ENCODE measurements at regions not wholly inside any gene's neighbourhood (a gene's known extent, or its start where the extent isn't known, plus 50 kb on each side); places are given as distances from the start of the nearest gene placed in this dataset.

GRCh38 chr22:48083502-48083901 is 1321.1 kb downstream of the TBC1D22A start:
- Histone ChIP-seq H3K4me1 (ENCODE audit: control insufficient read depth, insufficient read depth, low read length) (no peaks in the 10 kb centered on the region), H3K4me3 (ENCODE audit: low read depth, low read length) (no peak overlapping the region), H3K9me3 (ENCODE audit: control insufficient read depth, insufficient read depth, low read depth, low read length) (no peaks in the 10 kb centered on the region), H3K27ac (ENCODE audit: extremely low read depth, low read depth, low read length) (no peak overlapping the region), H3K36me3 (ENCODE audit: control insufficient read depth in 2 of 2, insufficient read depth in 1 of 2, low read length in 2 of 2) (no peaks in the 10 kb centered on the region)
- ChIA-PET CTCF (no interaction called here), POLR2A (no interaction called here)
- TF ChIP-seq ZNF544 (tag by site-specific recombination; IDR thresholded peaks at IDR 0.05) (no peak), ZNF843 (tag by site-specific recombination; IDR thresholded peaks at IDR 0.05) (no peak), ZNF510 (tag by site-specific recombination; IDR thresholded peaks at IDR 0.05; ENCODE audit: insufficient replicate concordance) (no peak), ZBTB17 (tag by site-specific recombination; IDR thresholded peaks at IDR 0.05) (no peak), ZNF792 (tag by site-specific recombination; IDR thresholded peaks at IDR 0.05) (no peak), ZNF157 (tag by site-specific recombination; IDR thresholded peaks at IDR 0.05) (no peak), KLF16 (tag by site-specific recombination; IDR thresholded peaks at IDR 0.05) (no peak), ZSCAN23 (tag by site-specific recombination; IDR thresholded peaks at IDR 0.05) (no peak), EGR2 (tag by site-specific recombination; IDR thresholded peaks at IDR 0.05; ENCODE audit: low read depth) (no peak), ZNF391 (tag by site-specific recombination; IDR thresholded peaks at IDR 0.05; ENCODE audit: borderline replicate concordance, low read depth) (no peak), OSR2 (tag by site-specific recombination; IDR thresholded peaks at IDR 0.05) (no peak)
- TF ChIP-seq, protein P1, sequence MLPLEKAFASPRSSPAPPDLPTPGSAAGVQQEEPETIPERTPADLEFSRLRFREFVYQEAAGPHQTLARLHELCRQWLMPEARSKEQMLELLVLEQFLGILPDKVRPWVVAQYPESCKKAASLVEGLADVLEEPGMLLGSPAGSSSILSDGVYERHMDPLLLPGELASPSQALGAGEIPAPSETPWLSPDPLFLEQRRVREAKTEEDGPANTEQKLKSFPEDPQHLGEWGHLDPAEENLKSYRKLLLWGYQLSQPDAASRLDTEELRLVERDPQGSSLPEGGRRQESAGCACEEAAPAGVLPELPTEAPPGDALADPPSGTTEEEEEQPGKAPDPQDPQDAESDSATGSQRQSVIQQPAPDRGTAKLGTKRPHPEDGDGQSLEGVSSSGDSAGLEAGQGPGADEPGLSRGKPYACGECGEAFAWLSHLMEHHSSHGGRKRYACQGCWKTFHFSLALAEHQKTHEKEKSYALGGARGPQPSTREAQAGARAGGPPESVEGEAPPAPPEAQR (tag by site-specific recombination; IDR thresholded peaks at IDR 0.05) = no peak
- TF ChIP-seq, protein P2, sequence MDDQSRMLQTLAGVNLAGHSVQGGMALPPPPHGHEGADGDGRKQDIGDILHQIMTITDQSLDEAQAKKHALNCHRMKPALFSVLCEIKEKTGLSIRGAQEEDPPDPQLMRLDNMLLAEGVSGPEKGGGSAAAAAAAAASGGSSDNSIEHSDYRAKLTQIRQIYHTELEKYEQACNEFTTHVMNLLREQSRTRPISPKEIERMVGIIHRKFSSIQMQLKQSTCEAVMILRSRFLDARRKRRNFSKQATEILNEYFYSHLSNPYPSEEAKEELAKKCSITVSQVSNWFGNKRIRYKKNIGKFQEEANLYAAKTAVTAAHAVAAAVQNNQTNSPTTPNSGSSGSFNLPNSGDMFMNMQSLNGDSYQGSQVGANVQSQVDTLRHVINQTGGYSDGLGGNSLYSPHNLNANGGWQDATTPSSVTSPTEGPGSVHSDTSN (CRISPR knock-in tag; IDR thresholded peaks at IDR 0.05) = no peak
- TF ChIP-seq, protein P3, sequence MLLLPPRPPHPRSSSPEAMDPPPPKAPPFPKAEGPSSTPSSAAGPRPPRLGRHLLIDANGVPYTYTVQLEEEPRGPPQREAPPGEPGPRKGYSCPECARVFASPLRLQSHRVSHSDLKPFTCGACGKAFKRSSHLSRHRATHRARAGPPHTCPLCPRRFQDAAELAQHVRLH (tag by site-specific recombination; IDR thresholded peaks at IDR 0.05) = no peak

- Histone ChIP-seq H3K36me3 (ENCODE audit: control insufficient read depth in 2 of 2, insufficient read depth in 1 of 2, low read length in 2 of 2) (no peaks in the 10 kb centered on the region), H3K4me3 (ENCODE audit: low read depth, low read length) (no peak overlapping the region), H3K27ac (ENCODE audit: extremely low read depth, low read depth, low read length) (no peak overlapping the region), H3K9me3 (ENCODE audit: control insufficient read depth, insufficient read depth, low read depth, low read length) (no peaks in the 10 kb centered on the region), H3K4me1 (ENCODE audit: control insufficient read depth, insufficient read depth, low read length) (no peaks in the 10 kb centered on the region)
- CTCF ChIA-PET = no interaction called here
- POLR2A ChIA-PET = no interaction called here
- TF ChIP-seq ZNF664 (tag by site-specific recombination; IDR thresholded peaks at IDR 0.05) (no peak), ZNF48 (tag by site-specific recombination; IDR thresholded peaks at IDR 0.05) (no peak), ZNF623 (tag by site-specific recombination; IDR thresholded peaks at IDR 0.05) (no peak), ZNF239 (tag by site-specific recombination; IDR thresholded peaks at IDR 0.05) (no peak), GLI2 (tag by site-specific recombination; IDR thresholded peaks at IDR 0.05; ENCODE audit: borderline replicate concordance, low read depth) (no peak), MYNN (tag by site-specific recombination; IDR thresholded peaks at IDR 0.05; ENCODE audit: borderline replicate concordance) (no peak), MZF1 (tag by site-specific recombination; IDR thresholded peaks at IDR 0.05; ENCODE audit: borderline replicate concordance) (no peak), ZNF768 (tag by site-specific recombination; IDR thresholded peaks at IDR 0.05) (no peak), SCRT1 (tag by site-specific recombination; IDR thresholded peaks at IDR 0.05; ENCODE audit: borderline replicate concordance) (no peak), MEIS1 (CRISPR knock-in tag; IDR thresholded peaks at IDR 0.05; ENCODE audit: borderline replicate concordance) (no peak), GFI1B (tag by site-specific recombination; IDR thresholded peaks at IDR 0.05) (no peak), ZNF501 (tag by site-specific recombination; IDR thresholded peaks at IDR 0.05) (no peak)
Measured at GRCh38 chr22:48082284-48082683, 1319.8 kb downstream of the TBC1D22A start.
